GM10248 (cell line): ENCODE measurements at regions not wholly inside any gene's neighbourhood (a gene's known extent, or its start where the extent isn't known, plus 50 kb on each side); places are given as distances from the start of the nearest gene placed in this dataset.

Experiments used
- CTCF ChIA-PET: fragments of 300-600 bp; sonication (Branson Sonifier 250); formaldehyde crosslinking; extraction: SDS; loops from one replicate; lab custom pipeline; 2021; ENCODE audit warnings: antibody characterized with exemption; lab: Yijun Ruan, JAX
- POLR2A ChIA-PET: fragments of 350-650 bp; sonication (Branson Sonifier 250); formaldehyde crosslinking; extraction: SDS; loops from one replicate; lab custom pipeline; 2020; ENCODE audit warnings: antibody characterized with exemption; lab: Yijun Ruan, JAX
- DNase-seq: peaks from one replicate; pipeline ENCODE4 v3.0.0; 2012; ENCODE audit errors: extremely low spot score
- CTCF ChIP-seq: IDR thresholded peaks from 2 replicates; pipeline ENCODE4 v1.5.1; 2012; ENCODE audit warnings: mild to moderate bottlenecking, low read depth; ENCODE audit errors: extremely low read depth, missing control alignments, control extremely low read depth

- no peak for DNase-seq
- TF ChIP-seq CTCF = no peak
- POLR2A ChIA-PET = no interaction called here
- CTCF ChIA-PET = interaction anchor here (1.7 kb wide), 1 partner anchor 19 kb away, joined by 4 read pairs; no protein-coding TSS in a partner anchor
These were observed 280.0 kb upstream of the RASGEF1B start for GRCh38 chr4:81751531-81752289.

- TF ChIP-seq CTCF = no peak
- CTCF ChIA-PET = no interaction called here
- POLR2A ChIA-PET = no interaction called here
- DNase-seq = no peak
These were observed 275.7 kb upstream of the RASGEF1B start for GRCh38 chr4:81747242-81747930.

GRCh38 chr4:81746773-81747172 is 275.1 kb upstream of the RASGEF1B start:
- CTCF ChIA-PET = no interaction called here
- TF ChIP-seq CTCF = no peak
- POLR2A ChIA-PET = no interaction called here
- no peak for DNase-seq

GRCh38 chr4:81746071-81746470 is 274.4 kb upstream of the RASGEF1B start:
- no peak for DNase-seq
- CTCF ChIA-PET = interaction anchor here (1.3 kb wide), 1 partner anchor 340 kb away, joined by 3 read pairs; no protein-coding TSS in a partner anchor
- no peak for TF ChIP-seq CTCF
- POLR2A ChIA-PET = no interaction called here

- TF ChIP-seq CTCF = no peak
- ChIA-PET CTCF (interaction anchor here (1.3 to 1.9 kb wide), 2 partner anchors 13 to 338 kb away, joined by 3 to 4 read pairs; no protein-coding TSS in a partner anchor), POLR2A (no interaction called here)
- no peak for DNase-seq
These were observed 273.3 kb upstream of the RASGEF1B start for GRCh38 chr4:81745050-81745449.

GRCh38 chr4:81743731-81744435 is 272.2 kb upstream of the RASGEF1B start:
- TF ChIP-seq CTCF = no peak
- ChIA-PET CTCF (interaction anchor here (0.9 to 1.9 kb wide), 2 partner anchors 9 to 14 kb away, joined by 4 read pairs; no protein-coding TSS in a partner anchor), POLR2A (no interaction called here)
- no peak for DNase-seq
